Breast epithelium (tissue), 3 donors: ENCODE measurements at regions not wholly inside any gene's neighbourhood (a gene's known extent, or its start where the extent isn't known, plus 50 kb on each side); places are given as distances from the start of the nearest gene placed in this dataset.

Source experiments
- POLR2A ChIP-seq: fragments of 450-650 bp; IDR thresholded peaks from one replicate; pipeline ENCODE4 v1.6.1; 2016; ENCODE audit warnings: antibody characterized with exemption, mild to moderate bottlenecking, moderate library complexity
- POLR2AphosphoS5 ChIP-seq, 3 donors: sonication (generic); formaldehyde crosslinking; IDR thresholded peaks; one replicate each; pipeline ENCODE4 v1.6.1; 2017; ENCODE audit warnings: antibody characterized with exemption in 3 of 3
- TF ChIP-seq, protein P1 (sequence below), 3 donors: fragments of 450-650 bp; IDR thresholded peaks; one replicate each; pipeline ENCODE4 v1.5.1; 2016 to 2017; ENCODE audit warnings: antibody characterized with exemption in 3 of 3, mild to moderate bottlenecking in 3 of 3, moderate library complexity in 3 of 3

DNA sequence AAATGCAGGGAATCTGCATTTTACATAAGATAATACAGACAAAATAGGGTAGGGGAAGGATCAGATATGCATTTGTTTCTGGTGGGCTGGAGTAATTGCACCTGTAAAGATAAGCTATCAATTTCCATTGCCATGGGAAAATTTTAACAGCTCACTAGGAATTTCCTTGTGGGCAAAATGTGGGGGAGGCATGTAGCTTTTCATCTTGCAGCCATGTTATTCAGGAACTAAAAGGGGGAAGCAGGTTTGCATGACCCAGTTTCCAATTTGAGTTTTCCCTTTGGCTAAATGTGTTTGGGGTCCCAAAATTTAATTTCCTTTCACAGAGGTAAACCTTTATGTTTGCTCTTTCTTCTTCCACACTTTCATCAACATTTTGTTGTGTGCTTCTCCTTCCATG, 624.4 kb downstream of the NYAP2 start:
- TF ChIP-seq, protein P1, sequence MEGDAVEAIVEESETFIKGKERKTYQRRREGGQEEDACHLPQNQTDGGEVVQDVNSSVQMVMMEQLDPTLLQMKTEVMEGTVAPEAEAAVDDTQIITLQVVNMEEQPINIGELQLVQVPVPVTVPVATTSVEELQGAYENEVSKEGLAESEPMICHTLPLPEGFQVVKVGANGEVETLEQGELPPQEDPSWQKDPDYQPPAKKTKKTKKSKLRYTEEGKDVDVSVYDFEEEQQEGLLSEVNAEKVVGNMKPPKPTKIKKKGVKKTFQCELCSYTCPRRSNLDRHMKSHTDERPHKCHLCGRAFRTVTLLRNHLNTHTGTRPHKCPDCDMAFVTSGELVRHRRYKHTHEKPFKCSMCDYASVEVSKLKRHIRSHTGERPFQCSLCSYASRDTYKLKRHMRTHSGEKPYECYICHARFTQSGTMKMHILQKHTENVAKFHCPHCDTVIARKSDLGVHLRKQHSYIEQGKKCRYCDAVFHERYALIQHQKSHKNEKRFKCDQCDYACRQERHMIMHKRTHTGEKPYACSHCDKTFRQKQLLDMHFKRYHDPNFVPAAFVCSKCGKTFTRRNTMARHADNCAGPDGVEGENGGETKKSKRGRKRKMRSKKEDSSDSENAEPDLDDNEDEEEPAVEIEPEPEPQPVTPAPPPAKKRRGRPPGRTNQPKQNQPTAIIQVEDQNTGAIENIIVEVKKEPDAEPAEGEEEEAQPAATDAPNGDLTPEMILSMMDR (IDR thresholded peaks at IDR 0.05) = no peak
- no peak for TF ChIP-seq POLR2A
- TF ChIP-seq POLR2AphosphoS5 (IDR thresholded peaks at IDR 0.05) = no peak
